GM12878 (cell line): ENCODE measurements at regions not wholly inside any gene's neighbourhood (a gene's known extent, or its start where the extent isn't known, plus 50 kb on each side); places are given as distances from the start of the nearest gene placed in this dataset.

Experiments used
- ATAC-seq: fragments of 200-7000 bp; cut with Tn5 transposase; 3 replicates; pipeline ENCODE4 v1.9.1; 2020; ENCODE audit warnings: mild to moderate bottlenecking, moderate library complexity
- BruUV-seq: library from RNA; stranded (reverse); fragments of 400-500 nt; replicated peaks from 2 replicates; lab custom pipeline; 2021; lab: Mats Ljungman, UMichigan
- CTCF ChIA-PET: fragments of 300-600 bp; sonication (Branson Sonifier 250); formaldehyde crosslinking; extraction: SDS; loops from one replicate; lab custom pipeline; 2021; ENCODE audit warnings: inconsistent platforms; lab: Yijun Ruan, JAX
- POLR2A ChIA-PET: fragments of 350-600 bp; formaldehyde crosslinking; extraction: SDS; loops from one replicate; lab custom pipeline; 2021; ENCODE audit warnings: inconsistent platforms; lab: Charles Lee
- RAD21 ChIA-PET: fragments of 300-600 bp; sonication (Branson Sonifier 250); formaldehyde crosslinking; loops from one replicate; lab custom pipeline; 2023; ENCODE audit warnings: antibody characterized with exemption; ENCODE audit not compliant: unreplicated experiment; lab: Charles Lee
- SMC1A ChIA-PET: fragments of 300-600 bp; sonication (Branson Sonifier 250); formaldehyde crosslinking; loops from one replicate; lab custom pipeline; 2023; ENCODE audit not compliant: unreplicated experiment, uncharacterized antibody; lab: Charles Lee
- DNase-seq: peaks from one replicate; pipeline ENCODE4 v3.0.0-alpha.2; 2011; ENCODE audit warnings: low read depth, low spot score
- FAIRE-seq: peaks from 3 replicates; lab custom pipeline; 2011; peaks lifted over from hg19 to GRCh38; lab: Jason Lieb, UNC
- H2AFZ ChIP-seq: 2 replicates; pipeline ENCODE4 v1.6.0; 2011; ENCODE audit warnings: low read depth, low read length, control low read depth; ENCODE audit not compliant: control insufficient read depth
- H3K27ac ChIP-seq: 2 replicates; pipeline ENCODE4 v1.5.1; 2011; ENCODE audit warnings: control low read depth; ENCODE audit not compliant: control insufficient read depth, insufficient read depth
- H3K27me3 ChIP-seq, 2 experiments: replicated peaks in 1 of 2; 2 replicates each; pipeline versions ENCODE4 v1.6.0 to v1.6.1; 2011; ENCODE audit warnings: low read length in 1 of 2; ENCODE audit not compliant: control insufficient read depth in 2 of 2, insufficient read depth in 2 of 2
- H3K36me3 ChIP-seq, 2 experiments: 2 replicates each; pipeline ENCODE4 v1.5.1; 2011; ENCODE audit warnings: low read length in 1 of 2; ENCODE audit not compliant: control insufficient read depth in 2 of 2, insufficient read depth in 2 of 2
- H3K4me1 ChIP-seq: 2 replicates; pipeline ENCODE4 v1.6.1; 2011; ENCODE audit warnings: mild to moderate bottlenecking, low read length, moderate library complexity, mixed read lengths; ENCODE audit not compliant: control insufficient read depth, insufficient read depth
- H3K4me2 ChIP-seq: 2 replicates; pipeline ENCODE4 v1.6.0; 2011; ENCODE audit warnings: control low read depth; ENCODE audit not compliant: control insufficient read depth, insufficient read depth
- H3K4me3 ChIP-seq: fragments of 200-600 bp; sonication (generic); 2 replicates; pipeline ENCODE4 v1.5.1; 2016
- H3K79me2 ChIP-seq: 2 replicates; pipeline ENCODE4 v1.6.0; 2011; ENCODE audit warnings: low read length; ENCODE audit not compliant: control insufficient read depth, insufficient read depth
- H3K9ac ChIP-seq: 2 replicates; pipeline ENCODE4 v1.8.0; 2011; ENCODE audit warnings: low read length, control low read depth, mixed read lengths; ENCODE audit not compliant: control insufficient read depth, insufficient read depth
- H3K9me3 ChIP-seq: replicated peaks from 3 replicates; pipeline ENCODE4 v1.5.1; 2011; ENCODE audit warnings: mild to moderate bottlenecking, low read length; ENCODE audit not compliant: control insufficient read depth, insufficient read depth
- H4K20me1 ChIP-seq: 2 replicates; pipeline ENCODE4 v1.6.0; 2011; ENCODE audit not compliant: control insufficient read depth, insufficient read depth
- BRCA1 ChIP-seq: IDR thresholded peaks from 2 replicates; pipeline ENCODE4 v1.6.1; 2011; ENCODE audit warnings: low read depth, low read length, improper control_type of control experiment
- CHD1 ChIP-seq: IDR thresholded peaks from 2 replicates; pipeline ENCODE4 v1.6.1; 2012; ENCODE audit warnings: low read depth, low read length, improper control_type of control experiment
- EGR1 ChIP-seq, 2 experiments: IDR thresholded peaks; 1 replicate in 1 of 2; 2 replicates in 1 of 2; pipeline ENCODE4 v1.6.1; 2011 to 2012; ENCODE audit warnings: low read depth in 2 of 2, low read length in 2 of 2, borderline replicate concordance in 1 of 2, mild to moderate bottlenecking in 1 of 2, moderate library complexity in 1 of 2
- HDAC2 ChIP-seq: fragments of 200-600 bp; sonication (generic); IDR thresholded peaks from 2 replicates; pipeline ENCODE4 v1.6.1; 2017
- JUND ChIP-seq: IDR thresholded peaks from 2 replicates; pipeline ENCODE4 v1.6.1; 2012; ENCODE audit warnings: low read depth, mild to moderate bottlenecking, low read length, improper control_type of control experiment, moderate library complexity
- KDM1A ChIP-seq: fragments of 200-600 bp; sonication (generic); IDR thresholded peaks from 2 replicates; pipeline ENCODE4 v1.6.1; 2016; ENCODE audit warnings: borderline replicate concordance
- SUZ12 ChIP-seq: fragments of 200-600 bp; sonication (generic); IDR thresholded peaks from one replicate; pipeline ENCODE4 v1.6.1; 2018; ENCODE audit warnings: antibody characterized with exemption, mild to moderate bottlenecking; ENCODE audit not compliant: unreplicated experiment
- ZBTB40 ChIP-seq: fragments of 450-650 bp; IDR thresholded peaks from 2 replicates; pipeline ENCODE4 v1.6.1; 2016; ENCODE audit warnings: mild to moderate bottlenecking, moderate library complexity, borderline replicate concordance
- in situ Hi-C: fragments of 300-500 bp; cut with MboI; formaldehyde crosslinking; loops from 9 replicates; pipeline ENCODE4 v1.14.3; 2018; ENCODE audit warnings: mixed read lengths
- intact Hi-C: fragments of 100-400 bp; cut with micrococcal nuclease; formaldehyde crosslinking; loops from one replicate; pipeline ENCODE4 v1.14.2; 2022; ENCODE audit not compliant: unreplicated experiment
- TF ChIP-seq, protein P1 (sequence below): fragments of 450-650 bp; formaldehyde crosslinking; IDR thresholded peaks from 2 replicates; pipeline ENCODE4 v1.4.0; 2022; ENCODE audit warnings: mild to moderate bottlenecking, moderate library complexity

DNA sequence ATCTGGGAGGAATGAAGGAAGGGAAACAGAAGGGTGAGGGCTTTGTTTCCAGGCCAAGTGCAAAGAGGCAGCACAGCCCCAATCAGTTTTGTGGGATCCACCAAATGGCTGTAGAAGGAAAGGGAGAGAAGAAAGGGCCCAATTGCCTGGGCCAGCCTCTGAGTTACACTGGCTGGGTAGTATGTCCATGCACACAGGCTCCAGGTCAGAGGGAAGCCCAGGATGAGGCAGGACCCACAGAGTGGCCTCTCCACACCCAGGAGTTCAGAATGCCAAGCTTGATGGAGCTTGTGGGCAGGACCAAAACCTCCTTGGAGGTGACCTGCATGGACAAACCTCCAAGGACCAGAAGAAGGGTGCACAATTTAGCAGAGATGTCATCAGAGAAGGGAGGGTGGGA is 178.2 kb upstream of the TSHZ3 start:
- ChIA-PET SMC1A (no interaction called here), POLR2A (no interaction called here), CTCF (no interaction called here), RAD21 (no interaction called here)
- no peaks in the 10 kb centered on the region for H3K4me1 ChIP-seq
- no peaks in the 10 kb centered on the region for H3K36me3 ChIP-seq
- DNase-seq = no peak
- no TSS peak for BruUV-seq
- no peaks in the 10 kb centered on the region for H3K79me2 ChIP-seq
- intact Hi-C loops (no loop called here), in situ Hi-C loops (no loop called here)
- no peak overlapping the region for H3K27ac ChIP-seq
- H3K9ac ChIP-seq = no peak overlapping the region
- H2AFZ ChIP-seq = no peak overlapping the region
- TF ChIP-seq CHD1 (no peak), ZBTB40 (no peak), SUZ12 (no peak), EGR1 (IDR thresholded peaks at IDR 0.05; ENCODE audit: borderline replicate concordance in 1 of 2, low read depth in 2 of 2, low read length in 2 of 2) (no peak), HDAC2 (no peak), BRCA1 (no peak), JUND (no peak), KDM1A (no peak)
- TF ChIP-seq, protein P1, sequence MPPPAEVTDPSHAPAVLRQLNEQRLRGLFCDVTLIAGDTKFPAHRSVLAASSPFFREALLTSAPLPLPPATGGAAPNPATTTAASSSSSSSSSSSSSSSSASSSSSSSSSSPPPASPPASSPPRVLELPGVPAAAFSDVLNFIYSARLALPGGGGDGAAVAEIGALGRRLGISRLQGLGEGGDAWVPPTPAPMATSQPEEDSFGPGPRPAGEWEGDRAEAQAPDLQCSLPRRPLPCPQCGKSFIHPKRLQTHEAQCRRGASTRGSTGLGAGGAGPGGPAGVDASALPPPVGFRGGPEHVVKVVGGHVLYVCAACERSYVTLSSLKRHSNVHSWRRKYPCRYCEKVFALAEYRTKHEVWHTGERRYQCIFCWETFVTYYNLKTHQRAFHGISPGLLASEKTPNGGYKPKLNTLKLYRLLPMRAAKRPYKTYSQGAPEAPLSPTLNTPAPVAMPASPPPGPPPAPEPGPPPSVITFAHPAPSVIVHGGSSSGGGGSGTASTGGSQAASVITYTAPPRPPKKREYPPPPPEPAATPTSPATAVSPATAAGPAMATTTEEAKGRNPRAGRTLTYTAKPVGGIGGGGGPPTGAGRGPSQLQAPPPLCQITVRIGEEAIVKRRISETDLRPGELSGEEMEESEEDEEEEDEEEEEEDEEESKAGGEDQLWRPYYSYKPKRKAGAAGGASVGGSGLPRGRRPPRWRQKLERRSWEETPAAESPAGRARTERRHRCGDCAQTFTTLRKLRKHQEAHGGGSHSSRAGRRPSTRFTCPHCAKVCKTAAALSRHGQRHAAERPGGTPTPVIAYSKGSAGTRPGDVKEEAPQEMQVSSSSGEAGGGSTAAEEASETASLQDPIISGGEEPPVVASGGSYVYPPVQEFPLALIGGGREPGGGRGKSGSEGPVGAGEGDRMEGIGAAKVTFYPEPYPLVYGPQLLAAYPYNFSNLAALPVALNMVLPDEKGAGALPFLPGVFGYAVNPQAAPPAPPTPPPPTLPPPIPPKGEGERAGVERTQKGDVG (CRISPR knock-in tag) = no peak
- H3K27me3 ChIP-seq = no peaks in the 10 kb centered on the region
- no peak overlapping the region for H3K4me3 ChIP-seq
- no peak for FAIRE-seq
- no peaks in the 10 kb centered on the region for H4K20me1 ChIP-seq
- H3K4me2 ChIP-seq = no peak overlapping the region
- no peak for ATAC-seq
- H3K9me3 ChIP-seq = no peaks in the 10 kb centered on the region; the same call in 1 of the 3 replicates
